ENCODE measurements at regions not wholly inside any gene's neighbourhood (a gene's known extent, or its start where the extent isn't known, plus 50 kb on each side); places are given as distances from the start of the nearest gene placed in this dataset.

DNA sequence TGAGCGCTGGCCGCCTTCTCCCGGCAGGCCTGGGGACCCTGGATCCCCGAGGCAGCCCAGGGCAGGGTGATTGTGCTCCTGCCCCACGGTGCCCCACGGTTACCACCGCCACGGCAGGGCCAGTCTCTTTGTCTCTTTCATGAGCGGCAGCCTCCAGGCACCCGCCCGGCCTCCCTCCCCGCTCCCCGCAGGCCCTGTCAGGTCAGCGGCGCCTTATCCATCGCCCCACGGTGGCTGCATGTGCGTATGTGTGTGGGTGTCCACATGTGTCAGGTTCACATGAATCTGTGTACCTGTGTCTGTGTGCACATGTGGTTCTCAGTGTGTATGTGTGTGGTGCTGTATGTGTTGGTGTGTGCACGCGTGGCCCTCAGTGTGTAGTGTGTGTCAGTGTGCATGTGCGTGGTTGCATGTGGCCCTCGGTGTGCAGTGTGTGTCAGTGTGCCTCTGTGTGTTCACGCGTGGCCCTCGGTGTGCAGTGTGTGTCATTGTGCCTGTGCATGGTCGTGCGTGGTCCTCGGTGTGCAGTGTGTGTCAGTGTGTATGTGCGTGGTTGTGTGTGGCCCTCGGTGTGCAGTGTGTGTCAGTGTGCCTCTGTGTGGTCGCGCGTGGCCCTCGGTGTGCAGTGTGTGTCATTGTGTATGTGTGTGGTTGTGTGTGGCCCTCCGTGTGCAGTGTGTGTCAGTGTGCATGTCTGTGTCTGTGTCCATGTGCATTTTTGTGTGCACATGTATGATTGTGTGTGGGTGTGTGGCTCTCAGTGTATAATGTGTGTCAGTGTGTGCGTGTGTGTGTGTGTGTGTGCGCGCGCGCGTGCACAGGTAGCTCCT, 239.2 kb upstream of the GSE1 start:
- ChIA-PET POLR2A (no interaction called here), CTCF (no interaction called here)
- Histone ChIP-seq H3K36me3 (ENCODE audit: control insufficient read depth, insufficient read depth, low read length) (no peaks in the 10 kb centered on the region), H3K4me3 (ENCODE audit: low read depth, low read length) (no peak overlapping the region), H3K27me3 (ENCODE audit: control insufficient read depth, insufficient read depth, low read length) (no peaks in the 10 kb centered on the region)
- DNase-seq (ENCODE audit: low read depth) = no peak
- TF ChIP-seq, protein P1, sequence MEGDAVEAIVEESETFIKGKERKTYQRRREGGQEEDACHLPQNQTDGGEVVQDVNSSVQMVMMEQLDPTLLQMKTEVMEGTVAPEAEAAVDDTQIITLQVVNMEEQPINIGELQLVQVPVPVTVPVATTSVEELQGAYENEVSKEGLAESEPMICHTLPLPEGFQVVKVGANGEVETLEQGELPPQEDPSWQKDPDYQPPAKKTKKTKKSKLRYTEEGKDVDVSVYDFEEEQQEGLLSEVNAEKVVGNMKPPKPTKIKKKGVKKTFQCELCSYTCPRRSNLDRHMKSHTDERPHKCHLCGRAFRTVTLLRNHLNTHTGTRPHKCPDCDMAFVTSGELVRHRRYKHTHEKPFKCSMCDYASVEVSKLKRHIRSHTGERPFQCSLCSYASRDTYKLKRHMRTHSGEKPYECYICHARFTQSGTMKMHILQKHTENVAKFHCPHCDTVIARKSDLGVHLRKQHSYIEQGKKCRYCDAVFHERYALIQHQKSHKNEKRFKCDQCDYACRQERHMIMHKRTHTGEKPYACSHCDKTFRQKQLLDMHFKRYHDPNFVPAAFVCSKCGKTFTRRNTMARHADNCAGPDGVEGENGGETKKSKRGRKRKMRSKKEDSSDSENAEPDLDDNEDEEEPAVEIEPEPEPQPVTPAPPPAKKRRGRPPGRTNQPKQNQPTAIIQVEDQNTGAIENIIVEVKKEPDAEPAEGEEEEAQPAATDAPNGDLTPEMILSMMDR (IDR thresholded peaks at IDR 0.05; ENCODE audit: insufficient read depth, low read depth, low read length) = no peak

DNA sequence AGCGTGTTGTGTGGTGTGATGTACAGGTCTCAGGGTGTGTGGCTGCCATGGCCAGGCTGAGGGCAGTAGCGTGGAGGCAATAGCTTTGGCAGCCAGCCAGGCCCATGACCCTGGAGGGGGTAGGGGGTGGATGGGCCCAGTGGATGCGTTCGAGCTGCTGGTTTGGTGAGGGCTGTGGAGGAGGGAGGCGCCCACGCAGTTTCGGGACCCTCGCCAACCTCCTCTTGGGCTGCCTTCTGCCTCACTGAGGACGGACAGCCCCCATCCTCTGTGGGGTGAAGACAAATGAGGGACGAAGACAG, 238.6 kb upstream of the GSE1 start:
- no peak overlapping the region for H3K4me3 ChIP-seq (ENCODE audit: low read depth, low read length)
- H3K36me3 ChIP-seq (ENCODE audit: control insufficient read depth, insufficient read depth, low read length) = no peaks in the 10 kb centered on the region
- no peaks in the 10 kb centered on the region for H3K27me3 ChIP-seq (ENCODE audit: control insufficient read depth, insufficient read depth, low read length)
- POLR2A ChIA-PET = no interaction called here
- DNase-seq (ENCODE audit: low read depth) = no peak
- CTCF ChIA-PET = no interaction called here
- TF ChIP-seq, protein P1 (IDR thresholded peaks at IDR 0.05; ENCODE audit: insufficient read depth, low read depth, low read length) = no peak

DNA sequence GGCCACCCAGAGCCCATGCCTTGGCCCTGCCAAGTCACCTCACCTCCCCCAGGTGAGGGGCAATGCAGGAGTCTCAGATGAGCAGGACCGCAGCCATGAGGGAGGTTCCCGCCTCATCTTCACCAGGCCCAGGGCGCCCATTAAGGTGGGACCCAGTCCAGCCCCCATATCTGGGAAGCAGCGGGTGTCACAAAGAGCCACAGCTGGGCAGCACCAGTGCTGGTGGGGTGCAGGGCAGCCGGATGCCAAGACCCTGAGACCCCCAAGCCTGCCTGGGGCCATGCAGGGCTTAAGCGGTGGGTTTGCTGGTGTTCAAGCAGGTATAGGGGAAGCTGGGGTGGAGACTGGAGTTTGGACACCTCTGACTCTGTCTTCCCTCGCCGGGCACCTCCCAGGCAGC, 237.8 kb upstream of the GSE1 start:
- CTCF ChIA-PET = no interaction called here
- DNase-seq (ENCODE audit: low read depth) = no peak
- no peak overlapping the region for H3K4me3 ChIP-seq (ENCODE audit: low read depth, low read length)
- POLR2A ChIA-PET = no interaction called here
- no peaks in the 10 kb centered on the region for H3K27me3 ChIP-seq (ENCODE audit: control insufficient read depth, insufficient read depth, low read length)
- TF ChIP-seq, protein P1 (IDR thresholded peaks at IDR 0.05; ENCODE audit: insufficient read depth, low read depth, low read length) = no peak
- H3K36me3 ChIP-seq (ENCODE audit: control insufficient read depth, insufficient read depth, low read length) = no peaks in the 10 kb centered on the region

DNA sequence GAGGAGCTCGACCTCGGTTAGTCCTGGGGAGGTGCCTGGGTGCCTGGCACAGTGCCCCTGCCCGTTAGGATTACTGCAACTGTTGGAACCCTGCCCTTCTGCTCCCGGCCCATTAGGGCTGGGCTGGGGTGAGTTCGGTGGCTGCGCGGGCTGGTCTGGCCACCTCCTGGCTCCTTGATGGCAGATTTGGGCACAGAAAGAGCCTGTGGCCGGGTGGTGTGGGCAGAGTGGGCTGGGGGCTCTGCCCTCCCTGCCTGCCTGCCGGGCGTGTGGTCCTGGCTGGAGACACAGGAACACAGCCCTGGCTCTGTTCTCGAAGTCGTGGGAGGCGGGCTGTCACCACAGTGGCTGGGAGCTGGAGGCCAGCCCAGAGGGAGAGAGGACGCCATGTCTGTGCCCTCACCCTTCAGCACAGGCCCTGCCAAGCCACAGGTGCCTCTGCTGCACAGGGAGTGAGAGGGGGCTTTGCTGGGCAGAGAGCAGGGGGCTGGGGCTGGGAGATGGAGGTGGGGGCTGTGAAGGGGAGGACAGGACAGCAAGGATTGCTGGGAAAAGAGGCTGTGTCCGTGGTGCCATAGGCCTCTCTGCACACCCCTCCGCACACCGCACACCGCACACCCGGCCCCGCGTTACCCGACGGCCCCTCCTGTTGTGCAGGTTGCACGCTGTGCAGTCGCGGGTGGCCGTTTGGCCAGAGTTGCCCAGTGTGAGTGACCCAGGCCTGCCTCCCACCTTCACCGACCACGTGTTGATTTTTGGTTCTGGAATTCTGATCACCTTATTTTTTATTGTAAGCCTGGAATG, 236.6 kb upstream of the GSE1 start:
- ChIA-PET POLR2A (no interaction called here), CTCF (no interaction called here)
- TF ChIP-seq, protein P1 (IDR thresholded peaks at IDR 0.05; ENCODE audit: insufficient read depth, low read depth, low read length) = no peak
- no peak for DNase-seq (ENCODE audit: low read depth)
- H3K36me3 ChIP-seq (ENCODE audit: control insufficient read depth, insufficient read depth, low read length) = no peaks in the 10 kb centered on the region
- H3K27me3 ChIP-seq (ENCODE audit: control insufficient read depth, insufficient read depth, low read length) = no peaks in the 10 kb centered on the region
- no peak overlapping the region for H3K4me3 ChIP-seq (ENCODE audit: low read depth, low read length)

DNA sequence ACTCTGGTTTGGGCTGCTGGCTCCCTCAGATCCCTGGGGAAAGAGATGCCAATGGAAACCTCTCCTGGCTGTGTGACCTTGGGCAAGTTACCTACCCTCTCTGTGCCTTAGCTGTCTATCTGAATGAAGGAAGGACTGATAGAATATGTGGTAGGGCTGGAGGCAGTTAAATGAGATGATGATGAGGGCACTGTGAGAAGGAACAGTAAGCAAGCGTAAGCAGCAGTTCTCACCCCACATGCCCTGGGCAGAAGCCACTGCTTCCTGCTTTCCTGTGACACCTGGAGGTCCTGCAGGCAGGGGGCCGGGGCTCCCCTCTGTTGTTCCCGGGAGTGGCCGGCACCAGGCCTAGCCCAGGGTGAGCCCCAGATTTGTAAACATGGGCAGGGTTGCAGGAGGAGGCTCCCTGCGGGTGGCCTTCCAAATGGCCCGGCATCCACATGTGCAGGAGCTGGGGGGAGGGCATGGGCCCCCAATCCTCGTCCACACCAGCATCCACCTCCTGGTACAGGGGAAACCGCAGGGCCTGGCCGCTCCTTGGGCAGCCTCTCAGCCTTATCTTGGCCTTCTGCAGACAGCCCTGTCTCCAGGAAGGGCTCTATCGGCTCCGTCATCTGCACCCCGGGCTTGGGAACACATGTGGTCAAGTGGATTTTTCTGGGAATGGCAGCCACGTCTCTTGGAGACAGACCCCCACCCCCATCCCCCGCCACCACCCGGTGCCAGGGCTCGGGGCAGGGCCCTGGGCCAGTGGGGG, 235.6 kb upstream of the GSE1 start:
- H3K27me3 ChIP-seq (ENCODE audit: control insufficient read depth, insufficient read depth, low read length) = no peaks in the 10 kb centered on the region
- no peak overlapping the region for H3K4me3 ChIP-seq (ENCODE audit: low read depth, low read length)
- no peak for DNase-seq (ENCODE audit: low read depth)
- no peaks in the 10 kb centered on the region for H3K36me3 ChIP-seq (ENCODE audit: control insufficient read depth, insufficient read depth, low read length)
- TF ChIP-seq, protein P1 (IDR thresholded peaks at IDR 0.05; ENCODE audit: insufficient read depth, low read depth, low read length) = no peak
- ChIA-PET CTCF (no interaction called here), POLR2A (no interaction called here)

All from BJ (cell line).